ENCODE measurements at regions not wholly inside any gene's neighbourhood (a gene's known extent, or its start where the extent isn't known, plus 50 kb on each side); places are given as distances from the start of the nearest gene placed in this dataset.

DNA sequence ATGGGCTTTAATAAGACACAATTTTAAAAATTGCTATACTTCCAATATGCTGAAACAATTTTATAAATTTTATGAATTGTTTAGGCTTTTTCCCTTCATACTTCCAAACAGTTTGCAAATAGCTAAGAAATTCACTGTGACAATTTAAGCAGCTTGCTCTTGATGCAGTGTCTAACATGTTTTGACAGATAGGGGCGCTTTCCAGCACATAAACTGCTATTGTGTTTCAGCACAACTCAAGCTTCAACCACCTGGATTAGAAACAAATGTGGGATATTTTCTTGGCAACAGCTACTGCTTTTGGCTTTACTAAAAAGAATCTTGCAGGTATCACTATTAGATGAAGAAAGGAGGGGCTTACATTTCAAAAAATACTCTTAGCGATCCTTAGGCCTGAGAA, 565.8 kb upstream of the DPPA4 start:
- no peak for DNase-seq (ENCODE audit: low spot score)

DNA sequence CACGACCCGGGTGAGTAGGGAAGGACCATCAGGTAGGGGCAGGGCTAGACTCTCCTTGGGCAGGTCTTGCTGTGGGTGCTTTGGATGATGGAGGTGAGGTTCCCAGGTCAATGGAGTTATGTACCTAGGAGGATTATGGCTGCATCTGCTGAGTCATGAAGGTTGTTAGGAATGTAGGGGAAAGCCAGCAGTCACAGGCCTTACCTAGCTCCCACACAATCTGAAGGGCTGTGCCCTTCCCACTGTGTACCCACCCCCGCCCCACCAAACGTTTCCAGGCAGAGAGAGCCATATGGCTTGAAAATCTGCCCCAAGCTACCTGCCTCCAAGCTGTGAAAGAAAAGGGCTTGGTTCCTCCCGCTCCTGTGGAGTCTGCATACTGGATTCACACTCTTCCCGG, 573.4 kb upstream of the DPPA4 start:
- DNase-seq (ENCODE audit: low spot score) = no peak

DNA sequence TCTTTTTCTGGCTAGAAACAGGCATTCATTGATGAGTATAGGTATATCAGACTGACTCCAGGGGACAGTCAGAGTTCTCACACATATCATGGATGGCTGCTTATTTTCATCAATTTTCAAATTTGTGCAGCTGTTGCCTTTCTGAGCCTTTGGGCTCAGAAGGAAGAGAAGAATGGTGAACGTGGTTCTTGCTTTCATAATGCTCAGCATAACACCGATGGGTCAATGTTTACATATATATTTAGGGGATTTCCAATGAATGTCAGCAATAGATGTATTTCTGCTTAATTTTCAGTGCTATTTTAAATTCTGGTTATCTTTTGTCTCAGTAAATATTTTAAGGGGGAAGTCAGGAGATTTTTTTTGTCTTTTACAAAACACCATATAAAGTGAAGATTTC, 581.4 kb upstream of the DPPA4 start:
- no peak for DNase-seq (ENCODE audit: low spot score)

DNA sequence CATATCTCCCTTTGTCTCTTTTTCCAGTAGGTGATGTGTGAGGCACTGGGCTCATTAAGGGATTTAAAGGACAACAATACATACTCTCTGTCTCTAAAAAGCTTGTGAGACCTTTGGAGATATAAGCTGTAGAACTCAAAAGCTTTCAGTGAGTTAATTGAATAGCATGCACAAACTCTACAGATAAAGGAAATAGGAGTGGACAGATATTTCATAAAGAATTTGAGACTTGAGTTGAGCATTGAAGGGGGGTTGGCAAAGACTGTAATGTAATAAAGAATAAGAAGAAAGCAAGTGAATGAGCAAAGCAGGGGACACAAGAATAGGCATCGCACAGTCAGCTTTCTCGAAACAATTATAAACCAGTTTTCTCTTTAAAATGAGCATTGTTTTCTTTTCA, 583.4 kb upstream of the DPPA4 start:
- no peak for DNase-seq (ENCODE audit: low spot score)

DNA sequence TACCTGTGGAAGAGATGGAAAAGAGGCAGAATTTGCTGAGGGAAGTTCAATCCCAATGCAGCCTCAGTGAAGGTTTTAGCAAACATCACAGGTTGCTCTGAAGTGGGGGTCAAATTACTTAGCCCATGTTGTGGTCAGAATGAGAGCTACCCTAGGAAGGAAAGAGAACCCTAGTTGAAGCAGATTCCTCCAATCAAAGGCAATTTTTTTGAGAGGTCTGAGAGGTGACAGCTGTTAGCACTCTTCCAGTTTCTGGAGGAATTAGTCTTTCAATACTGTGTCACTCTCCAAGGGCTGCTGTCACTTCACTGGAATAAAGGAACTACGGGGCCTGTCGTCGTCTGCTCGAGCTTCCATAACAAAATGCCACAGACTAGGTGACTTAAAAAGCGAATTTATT, 584.2 kb upstream of the DPPA4 start:
- DNase-seq (ENCODE audit: low spot score) = no peak

DNA sequence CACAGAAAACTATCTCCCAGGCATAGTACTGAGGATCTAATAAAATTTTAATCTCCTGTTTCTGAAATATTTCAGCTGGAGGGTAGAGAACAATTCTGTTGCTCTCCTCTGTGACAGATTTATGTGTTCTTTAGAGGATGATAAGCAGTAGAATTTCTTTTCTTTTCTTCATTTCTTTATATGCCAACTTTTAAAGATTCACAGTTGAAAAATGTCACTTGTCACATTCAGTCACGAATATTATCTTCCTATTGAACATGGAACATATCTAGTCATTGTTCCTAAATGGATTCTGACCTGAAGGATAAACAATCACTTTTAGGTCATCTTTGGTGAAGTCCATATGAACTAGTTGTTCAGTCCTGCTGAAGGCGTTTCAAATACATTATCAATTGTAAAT, 585.5 kb upstream of the DPPA4 start:
- no peak for DNase-seq (ENCODE audit: low spot score)

DNA sequence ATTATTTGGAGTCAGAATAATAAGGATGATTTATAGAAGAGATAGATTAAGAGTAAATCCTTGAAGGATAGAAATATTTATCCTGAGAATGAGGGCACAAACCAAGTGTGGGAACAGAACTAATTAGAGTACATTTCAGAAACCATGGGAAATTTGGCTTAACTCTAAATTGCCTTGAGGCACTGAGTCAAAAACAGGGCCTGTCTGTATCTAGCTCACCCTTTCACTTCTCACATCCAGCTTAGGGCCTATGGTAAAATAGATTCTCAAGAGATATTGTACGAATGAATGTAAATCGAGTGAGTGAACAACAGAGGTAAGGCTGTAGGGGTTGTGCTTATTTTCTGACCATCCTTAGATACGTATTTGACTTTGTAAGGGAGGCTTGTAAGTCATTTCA, 586.1 kb upstream of the DPPA4 start:
- no peak for DNase-seq (ENCODE audit: low spot score)

DNA sequence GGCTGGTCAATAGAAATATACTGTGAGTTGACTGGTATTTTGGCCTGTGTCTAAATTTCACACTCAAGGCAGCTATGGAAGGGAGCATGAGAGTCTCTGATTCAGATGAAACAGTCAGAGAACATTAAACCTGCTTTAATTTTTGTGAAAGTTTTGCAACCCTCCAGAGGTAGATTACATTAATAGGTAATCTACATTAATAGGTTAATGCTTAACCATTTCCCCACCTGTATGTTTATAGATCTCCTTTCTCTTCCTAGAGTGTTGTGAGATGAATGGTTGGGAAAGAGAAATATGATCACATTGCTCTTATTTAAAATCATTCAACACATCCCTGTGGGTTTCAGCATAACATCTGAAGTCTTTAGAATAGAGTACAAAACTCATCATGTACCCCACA, 586.9 kb upstream of the DPPA4 start:
- no peak for DNase-seq (ENCODE audit: low spot score)

DNA sequence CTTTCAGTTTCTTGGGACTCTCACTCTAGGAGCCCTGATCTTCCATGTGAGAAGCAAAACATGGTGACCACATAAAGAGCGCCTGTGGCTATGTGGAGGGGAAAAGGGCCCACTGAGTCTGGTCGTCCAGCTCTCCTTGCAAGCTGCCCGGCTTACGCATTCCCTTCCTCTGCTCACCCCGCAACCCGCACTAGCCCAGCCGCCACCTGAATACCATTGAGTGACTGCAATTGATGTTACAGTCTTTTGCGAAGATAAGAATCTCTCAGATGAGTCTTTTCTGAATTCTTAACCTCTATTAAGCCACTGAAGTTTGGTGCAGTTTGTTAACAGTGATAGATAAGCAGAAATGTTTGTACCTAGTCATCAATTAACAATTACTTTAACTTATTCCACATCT, 589.0 kb upstream of the DPPA4 start:
- no peak for DNase-seq (ENCODE audit: low spot score)

DNA sequence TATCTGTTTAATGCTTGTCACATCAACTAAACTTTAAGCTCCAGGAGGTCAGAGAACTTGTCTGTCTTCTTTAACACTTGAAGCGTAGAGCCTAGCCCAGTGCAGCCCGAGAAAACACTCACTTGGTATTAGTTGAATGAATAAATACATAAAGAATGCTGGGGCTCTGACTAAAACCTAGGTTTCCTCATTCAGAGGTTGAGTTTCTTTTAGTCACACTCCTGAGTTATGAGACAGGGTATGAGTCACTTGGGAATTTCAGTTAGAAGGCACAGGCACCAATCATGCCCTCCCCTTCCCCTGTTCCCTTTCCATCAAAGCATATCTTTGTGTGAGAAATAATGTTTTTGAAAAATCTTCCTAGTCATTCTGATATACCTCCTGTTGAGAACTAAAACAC, 589.8 kb upstream of the DPPA4 start:
- peak; percentile 39 for DNase-seq (ENCODE audit: low spot score)

DNA sequence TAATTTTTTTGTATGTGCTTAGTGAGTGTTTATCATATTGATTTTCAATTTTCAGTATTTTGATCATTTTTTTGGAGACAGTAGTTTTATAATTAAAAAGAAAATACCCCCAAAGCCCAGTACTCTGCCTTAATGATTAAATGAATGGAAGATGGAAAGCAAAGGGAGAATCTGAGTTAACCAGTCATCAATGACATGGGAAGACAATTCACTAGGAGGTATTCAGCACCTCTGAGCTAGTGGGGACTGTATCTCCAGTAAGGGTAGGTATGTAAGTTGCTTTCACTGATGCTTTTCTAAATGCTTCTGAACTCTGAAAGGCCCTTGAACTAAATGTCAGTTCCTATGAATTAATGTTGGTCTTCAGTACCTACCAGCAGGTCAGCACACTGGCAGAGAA, 590.4 kb upstream of the DPPA4 start:
- no peak for DNase-seq (ENCODE audit: low spot score)

DNA sequence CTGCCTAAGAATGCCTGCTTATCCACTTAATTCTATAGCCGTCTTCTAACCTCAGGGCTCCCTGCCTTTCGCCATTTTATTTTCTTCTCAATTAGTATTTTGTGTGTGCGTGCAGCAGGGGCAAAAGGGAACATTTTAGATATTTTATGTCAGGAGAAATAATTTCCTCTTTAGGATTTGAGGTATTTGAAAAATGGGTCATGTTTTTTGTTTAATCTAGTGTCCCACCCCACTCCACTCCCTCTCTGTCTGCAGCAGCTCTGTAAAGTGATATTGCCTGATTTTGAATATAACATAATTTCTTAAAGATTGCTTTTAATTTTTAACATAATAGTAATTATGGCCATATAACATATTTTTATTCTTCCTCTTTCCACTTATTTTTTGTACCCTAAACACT, 593.2 kb upstream of the DPPA4 start:
- no peak for DNase-seq (ENCODE audit: low spot score)

DNA sequence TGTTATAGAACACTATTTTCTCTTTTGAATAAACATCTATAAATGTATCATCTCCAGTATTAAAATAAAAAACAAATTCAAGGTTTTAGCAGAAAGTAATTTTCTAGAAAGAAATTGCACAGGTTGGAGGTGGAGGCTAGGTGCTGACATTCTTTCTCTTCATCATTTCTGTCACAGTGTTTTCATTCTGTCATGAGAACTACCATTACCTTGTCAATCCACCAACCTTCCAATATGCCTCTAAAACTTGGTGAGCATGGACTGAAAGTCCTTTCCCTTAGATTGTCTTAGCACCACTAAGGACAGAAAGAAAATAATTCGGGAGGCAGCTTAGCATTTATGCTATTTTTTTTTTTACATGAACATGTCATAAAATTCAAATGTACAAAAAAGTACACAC, 596.2 kb upstream of the DPPA4 start:
- no peak for DNase-seq (ENCODE audit: low spot score)

DNA sequence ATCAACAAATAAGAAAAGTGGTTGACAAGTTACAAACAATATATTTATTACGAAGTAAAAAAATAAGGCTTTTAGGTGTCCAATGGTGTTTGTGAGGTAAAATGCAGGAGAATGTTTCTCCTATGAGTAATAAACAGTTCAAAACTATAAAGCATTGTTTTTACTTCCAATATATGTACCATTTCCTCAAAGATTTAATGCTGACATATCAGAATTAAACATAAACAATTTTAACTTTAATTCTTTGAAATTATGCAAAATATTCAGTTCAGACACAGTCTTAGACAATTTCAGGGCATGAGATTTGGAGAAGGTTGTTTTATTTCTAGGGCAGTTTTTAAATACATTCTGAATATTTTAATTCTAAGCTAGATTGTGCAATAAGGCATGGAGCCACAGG, 602.5 kb upstream of the DPPA4 start:
- DNase-seq (ENCODE audit: low spot score) = no peak

DNA sequence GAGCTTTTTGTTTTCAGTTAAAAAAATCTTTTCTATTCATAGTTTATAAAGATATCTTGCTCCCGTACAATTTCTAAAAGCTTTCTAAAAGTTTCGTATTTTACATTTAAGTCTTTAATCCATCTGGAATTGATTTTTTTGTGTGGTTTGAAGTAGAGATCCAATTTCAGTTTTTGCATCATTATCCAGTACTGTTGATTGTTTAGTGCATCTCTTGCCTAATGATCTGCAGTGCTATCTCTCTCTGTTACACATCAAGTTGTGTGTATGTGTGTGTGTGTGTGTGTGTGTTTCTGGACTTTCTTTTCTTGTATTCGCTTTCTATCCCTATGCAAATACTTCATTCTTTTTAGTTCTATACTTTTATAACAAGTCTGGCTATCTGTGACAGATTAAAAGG, 605.8 kb upstream of the DPPA4 start:
- DNase-seq (ENCODE audit: low spot score) = no peak

DNA sequence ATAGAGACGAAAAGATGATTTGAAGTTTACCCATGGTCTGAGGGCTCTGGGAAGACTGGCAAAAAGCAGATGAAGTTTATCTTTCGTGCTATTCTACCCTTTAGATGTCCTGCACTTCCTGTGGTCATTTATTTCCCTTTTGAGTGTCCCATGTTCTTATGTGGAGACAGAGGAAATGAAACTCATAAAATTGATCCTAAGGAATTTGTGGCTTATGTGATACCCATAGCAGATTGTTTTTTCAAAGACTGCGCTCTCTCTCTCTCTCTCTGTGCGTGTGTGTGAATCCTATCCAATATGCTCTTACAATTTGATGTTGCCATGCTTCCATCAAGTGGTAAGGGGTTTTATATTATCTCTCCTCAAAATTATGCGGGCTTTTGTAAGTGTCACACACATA, 607.5 kb upstream of the DPPA4 start:
- no peak for DNase-seq (ENCODE audit: low spot score)

DNA sequence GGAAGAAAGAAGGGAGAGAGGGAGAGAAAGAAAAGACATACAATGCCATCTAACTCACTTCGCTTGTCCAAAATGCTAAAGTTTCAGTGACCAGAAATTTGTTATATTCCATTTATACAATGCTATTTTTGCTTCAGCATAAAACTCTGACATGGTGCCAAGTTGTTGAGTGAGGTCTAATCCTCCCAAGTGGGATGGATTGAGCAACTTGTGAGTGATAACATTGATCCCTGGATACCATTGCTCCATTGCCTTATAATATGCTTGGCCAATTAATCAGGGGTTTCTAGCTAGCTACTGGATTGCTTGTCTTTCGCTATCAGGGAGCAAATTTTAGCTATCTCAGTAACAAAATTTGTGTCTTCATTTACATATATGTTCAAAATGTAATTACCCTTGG, 615.6 kb upstream of the DPPA4 start:
- no peak for DNase-seq (ENCODE audit: low spot score)

DNA sequence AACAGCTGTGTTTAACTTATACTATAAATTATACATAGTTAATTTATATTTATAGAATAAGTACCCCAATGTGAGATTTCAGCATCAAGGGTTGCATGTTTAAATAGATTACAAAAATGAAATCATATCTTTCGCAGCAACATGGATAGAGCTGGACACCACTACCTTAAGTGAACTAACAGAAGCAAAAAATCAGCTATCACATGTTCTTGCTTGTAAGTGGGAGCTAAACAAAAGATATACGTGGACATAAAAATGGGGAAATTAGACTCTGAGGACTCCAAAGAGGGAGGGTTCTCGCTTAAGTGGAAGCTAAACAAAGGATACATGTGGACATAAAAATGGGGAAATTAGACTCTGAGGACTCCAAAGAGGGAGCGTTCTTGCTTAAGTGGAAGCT, 626.5 kb upstream of the DPPA4 start:
- no peak for DNase-seq (ENCODE audit: low spot score)

DNA sequence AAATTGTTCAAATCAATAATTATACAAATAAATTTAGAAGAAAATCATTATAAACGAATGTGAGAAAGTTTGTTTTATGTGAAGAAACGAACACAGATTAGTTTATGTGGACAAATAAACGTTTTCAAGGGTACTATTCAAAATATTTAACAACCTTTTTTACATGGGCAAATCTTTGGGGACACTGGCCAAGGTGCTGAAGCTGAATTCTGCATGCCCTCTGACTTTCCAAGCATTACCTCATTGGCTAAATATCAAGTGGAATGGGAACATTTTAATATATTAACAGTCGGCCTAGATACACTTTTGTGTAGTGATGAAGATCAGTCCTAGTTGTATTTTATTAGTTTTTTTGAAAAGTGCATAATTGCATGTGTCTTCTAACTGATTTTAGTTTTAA, 636.4 kb upstream of the DPPA4 start:
- no peak for DNase-seq (ENCODE audit: low spot score)

DNA sequence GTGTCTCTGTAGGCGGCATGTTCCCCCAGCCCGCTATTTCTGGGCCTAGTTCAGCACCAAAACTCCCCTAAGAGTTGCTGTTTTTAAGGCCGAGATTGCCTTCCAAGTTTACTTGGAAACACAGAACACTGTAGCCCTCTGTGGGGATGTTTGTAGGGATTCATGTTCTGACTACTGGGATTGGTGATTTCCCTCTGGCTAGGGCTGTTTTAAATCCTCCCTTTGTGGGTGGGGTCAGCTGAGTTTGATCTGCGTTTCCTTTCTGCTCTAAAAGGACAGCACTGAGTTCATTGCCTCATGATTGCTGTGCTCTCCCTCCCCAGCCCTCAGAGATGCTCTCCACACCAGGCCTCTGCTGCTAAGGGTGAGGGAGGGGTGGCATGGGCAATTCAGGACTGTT, 640.6 kb upstream of the DPPA4 start:
- DNase-seq (ENCODE audit: low spot score) = no peak

DNA sequence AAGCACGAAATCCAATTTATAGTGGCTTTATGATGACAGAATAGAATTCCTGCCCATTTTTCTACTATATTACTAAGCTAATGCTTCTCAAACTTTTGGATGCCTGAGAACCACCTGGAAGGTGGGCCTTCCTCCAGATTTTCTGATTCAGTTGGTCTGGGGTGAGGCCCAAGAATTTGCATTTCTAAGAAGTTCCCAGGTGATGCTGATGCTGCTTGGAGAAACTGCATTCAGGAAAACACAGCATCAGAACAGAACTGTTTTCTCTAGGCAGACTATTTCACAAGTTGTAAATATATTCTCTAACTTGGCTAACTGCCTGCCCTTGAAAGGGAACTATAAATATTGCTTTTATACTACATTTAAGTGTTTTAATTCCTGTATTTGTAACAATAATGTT, 644.9 kb upstream of the DPPA4 start:
- no peak for DNase-seq (ENCODE audit: low spot score)

DNA sequence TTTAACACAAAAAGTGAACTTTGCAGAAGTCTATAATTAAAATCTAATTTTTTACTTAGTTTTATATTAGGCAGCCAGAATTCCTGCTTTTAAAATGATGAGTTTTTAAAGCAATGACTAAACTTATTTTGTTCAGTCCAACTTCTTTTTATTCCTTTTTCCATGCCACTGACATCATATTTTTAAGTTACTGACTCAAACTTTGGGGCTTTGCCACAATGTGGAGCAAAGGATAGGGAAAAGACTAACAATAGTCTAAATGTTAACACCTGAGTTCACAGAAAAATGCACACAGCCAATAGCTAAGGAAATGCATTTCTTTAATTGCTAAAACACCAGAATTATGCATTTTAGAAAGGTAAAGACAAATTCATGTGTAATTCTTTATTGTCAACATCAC, 647.6 kb upstream of the DPPA4 start:
- DNase-seq (ENCODE audit: low spot score) = no peak

DNA sequence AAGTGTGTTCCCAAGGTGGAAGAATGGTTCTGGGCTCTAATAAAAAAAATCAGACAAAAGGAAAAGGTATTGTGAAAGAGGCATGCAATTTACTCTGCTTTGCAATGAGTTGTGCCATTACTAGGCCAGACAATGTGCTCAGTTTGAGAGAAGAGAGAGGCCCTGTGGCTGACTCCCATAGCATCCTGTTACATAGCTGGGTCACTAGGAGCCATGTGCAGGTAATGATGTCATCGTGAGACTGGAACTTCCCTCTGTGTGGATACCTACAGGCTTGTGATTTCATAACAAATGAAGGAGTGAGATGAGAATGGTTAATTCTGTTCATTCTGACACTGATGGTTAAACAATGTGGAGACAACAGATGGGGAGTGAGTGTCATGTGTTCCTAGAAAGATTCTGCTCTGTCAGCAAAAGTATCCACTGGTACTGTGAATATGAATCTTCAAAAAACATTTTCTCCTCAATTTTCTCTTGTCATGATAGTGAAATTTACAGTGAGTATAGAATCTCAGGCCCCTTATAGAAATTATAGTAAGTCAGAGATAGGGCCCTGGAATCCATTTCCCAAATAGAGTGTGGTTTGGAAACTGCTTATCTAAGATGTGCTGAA, 648.7 kb upstream of the DPPA4 start:
- no peak for DNase-seq (ENCODE audit: low spot score)

DNA sequence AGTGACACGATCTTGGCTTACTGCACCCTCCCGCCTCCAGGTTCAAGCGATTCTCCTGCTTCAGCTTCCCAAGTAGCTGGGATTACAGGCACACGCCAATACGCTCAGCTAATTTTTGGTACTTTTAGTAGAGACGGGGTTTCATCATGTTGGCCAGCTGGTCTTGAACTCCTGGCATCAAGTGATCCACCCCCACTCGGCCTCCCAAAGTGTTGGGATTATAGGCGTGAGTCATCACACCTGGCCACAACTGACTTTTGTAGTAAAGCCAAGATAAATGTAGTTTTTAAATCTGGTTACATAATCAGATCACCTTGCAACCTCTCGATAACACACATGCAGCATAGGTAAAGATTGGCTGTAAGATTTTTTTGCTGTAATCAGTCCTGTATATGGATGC, 657.5 kb upstream of the DPPA4 start:
- no peak for DNase-seq (ENCODE audit: low spot score)

DNA sequence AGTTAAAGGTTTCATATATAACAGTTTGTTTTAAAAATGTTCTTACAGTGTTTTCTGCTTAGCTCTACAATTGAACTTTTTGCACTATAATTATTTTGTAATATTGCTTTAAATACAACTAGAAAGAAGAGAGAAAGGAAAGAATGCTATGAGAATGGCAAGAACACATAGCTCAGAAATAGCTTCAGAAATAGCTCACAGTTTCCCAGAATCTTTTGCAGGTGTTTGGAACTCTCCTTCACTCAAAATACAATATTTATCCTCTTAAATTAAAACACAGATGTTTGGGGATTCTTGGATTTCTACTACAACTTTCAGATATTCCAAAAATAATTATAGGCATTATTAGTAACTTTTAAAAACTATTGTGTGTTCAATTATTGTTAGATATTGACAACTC, 658.0 kb upstream of the DPPA4 start:
- no peak for DNase-seq (ENCODE audit: low spot score)
